A549 (cell line): ENCODE measurements at regions not wholly inside any gene's neighbourhood (a gene's known extent, or its start where the extent isn't known, plus 50 kb on each side); places are given as distances from the start of the nearest gene placed in this dataset.
A peak's percentile ranks its signal among the peaks of the same experiment; 100 is the strongest.

Experiments used
- ATAC-seq, 2 experiments: fragments of 200-7000 bp in 1 of 2; fragments of >200 bp in 1 of 2; cut with Nextera tagmentation in 1 of 2; cut with Tn5 transposase in 1 of 2; 3 replicates each; pipeline versions ENCODE4 v1.8.0 to v1.9.1; 2018 to 2020; ENCODE audit warnings: mild to moderate bottlenecking in 1 of 2, moderate library complexity in 1 of 2
- CTCF ChIA-PET: fragments of 300-600 bp; sonication (Branson Sonifier 250); formaldehyde crosslinking; extraction: SDS; loops from one replicate; lab custom pipeline; 2021; ENCODE audit warnings: antibody characterized with exemption, inconsistent platforms; lab: Yijun Ruan, JAX
- POLR2A ChIA-PET: fragments of 350-600 bp; formaldehyde crosslinking; extraction: SDS; loops from one replicate; lab custom pipeline; 2021; ENCODE audit warnings: antibody characterized with exemption, inconsistent platforms; lab: Yijun Ruan, JAX
- DNase-seq, 2 experiments: peaks; one replicate each; pipeline versions ENCODE4 v3.0.0 to v3.0.0-alpha.2; 2011 to 2016; ENCODE audit warnings: low read depth in 1 of 2, low spot score in 1 of 2
- FAIRE-seq: peaks from 2 replicates; lab custom pipeline; 2011; peaks lifted over from hg19 to GRCh38; lab: Jason Lieb, UNC
- H3K27ac ChIP-seq, 2 experiments: fragments of >200 bp; sonication (Bioruptor Twin); formaldehyde crosslinking; 3 replicates each; pipeline ENCODE4 v1.5.1; 2016 to 2017
- H3K4me1 ChIP-seq: fragments of >200 bp; sonication (Bioruptor Twin); formaldehyde crosslinking; 3 replicates; pipeline ENCODE4 v1.6.1; 2016
- H3K4me2 ChIP-seq: fragments of >200 bp; sonication (Bioruptor Twin); formaldehyde crosslinking; 3 replicates; pipeline ENCODE4 v1.6.1; 2016
- H3K4me3 ChIP-seq: fragments of >200 bp; sonication (Bioruptor Twin); formaldehyde crosslinking; 3 replicates; pipeline ENCODE4 v1.5.1; 2016
- H3K9me3 ChIP-seq: fragments of >200 bp; sonication (Bioruptor Twin); formaldehyde crosslinking; 3 replicates; pipeline ENCODE4 v1.6.1; 2016
- BHLHE40 ChIP-seq: IDR thresholded peaks from 2 replicates; pipeline ENCODE4 v1.6.1; 2012; ENCODE audit warnings: low read depth, low read length, inconsistent platforms
- CBX8 ChIP-seq: fragments of 200-600 bp; sonication (generic); IDR thresholded peaks from 2 replicates; pipeline ENCODE4 v1.6.1; 2016
- CEBPB ChIP-seq, 2 experiments: fragments of >200 bp in 1 of 2; sonication (Bioruptor Twin) in 1 of 2; formaldehyde crosslinking in 1 of 2; IDR thresholded peaks; 2 replicates each; pipeline ENCODE4 v1.6.1; 2012 to 2016
- CHD4 ChIP-seq: fragments of 200-600 bp; sonication (generic); IDR thresholded peaks from 2 replicates; pipeline ENCODE4 v1.6.1; 2016; ENCODE audit warnings: antibody characterized with exemption, mild to moderate bottlenecking, borderline replicate concordance
- E2F6 ChIP-seq: IDR thresholded peaks from 2 replicates; pipeline ENCODE4 v1.6.1; 2012; ENCODE audit warnings: low read depth, borderline replicate concordance
- EP300 ChIP-seq, 2 experiments: fragments of >200 bp; sonication (Bioruptor Twin); formaldehyde crosslinking; IDR thresholded peaks; 2 replicates in 1 of 2; 3 replicates in 1 of 2; pipeline ENCODE4 v1.6.1; 2016 to 2017
- ESRRA ChIP-seq: fragments of 150-350 bp; IDR thresholded peaks from 2 replicates; pipeline ENCODE4 v1.6.1; 2014; ENCODE audit warnings: mild to moderate bottlenecking, low read length, borderline replicate concordance
- FOXS1 ChIP-seq: fragments of 250-450 bp; sonication (Bioruptor Pico); IDR thresholded peaks from 2 replicates; pipeline ENCODE4 v1.5.0; 2020; ENCODE audit warnings: mild to moderate bottlenecking, moderate library complexity
- HES2 ChIP-seq: fragments of >200 bp; sonication (Bioruptor Twin); formaldehyde crosslinking; IDR thresholded peaks from 2 replicates; pipeline ENCODE4 v1.6.1; 2016
- JUN ChIP-seq, 2 experiments: fragments of >200 bp; sonication (Bioruptor Twin); formaldehyde crosslinking; IDR thresholded peaks; 2 replicates in 1 of 2; 3 replicates in 1 of 2; pipeline ENCODE4 v1.6.1; 2016 to 2017
- KDM1A ChIP-seq: fragments of 200-600 bp; sonication (generic); IDR thresholded peaks from 2 replicates; pipeline ENCODE4 v1.6.1; 2016; ENCODE audit warnings: low read depth, mild to moderate bottlenecking
- MAFK ChIP-seq: fragments of 450-650 bp; IDR thresholded peaks from 2 replicates; pipeline ENCODE4 v1.6.1; 2014; ENCODE audit not compliant: partially characterized antibody
- MAX ChIP-seq: IDR thresholded peaks from 2 replicates; pipeline ENCODE4 v1.6.1; 2012
- MYC ChIP-seq: IDR thresholded peaks from 2 replicates; pipeline ENCODE4 v1.6.1; 2012; ENCODE audit warnings: mild to moderate bottlenecking, inconsistent platforms, low read length, improper control_type of control experiment, borderline replicate concordance
- NFE2L2 ChIP-seq: fragments of 150-350 bp; conservative IDR thresholded peaks from 2 replicates; pipeline ENCODE4 v1.6.1; 2014; ENCODE audit warnings: low read length
- PHF8 ChIP-seq: fragments of 200-600 bp; sonication (generic); IDR thresholded peaks from 2 replicates; pipeline ENCODE4 v1.6.1; 2016; ENCODE audit warnings: low read depth, mild to moderate bottlenecking, antibody characterized with exemption, moderate library complexity, borderline replicate concordance
- POLR2A ChIP-seq: IDR thresholded peaks from 2 replicates; pipeline ENCODE4 v1.6.1; 2012; ENCODE audit warnings: mild to moderate bottlenecking, low read length
- RAD21 ChIP-seq, 2 experiments: fragments of >200 bp in 1 of 2; sonication (Bioruptor Twin) in 1 of 2; formaldehyde crosslinking in 1 of 2; IDR thresholded peaks in 1 of 2; conservative IDR thresholded peaks in 1 of 2; 2 replicates in 1 of 2; 3 replicates in 1 of 2; pipeline ENCODE4 v1.6.1; 2012 to 2018; ENCODE audit warnings: inconsistent platforms in 1 of 2
- RCOR1 ChIP-seq: fragments of 150-350 bp; IDR thresholded peaks from 2 replicates; pipeline ENCODE4 v1.6.1; 2014; ENCODE audit warnings: antibody characterized with exemption, low read length, low read depth
- REST ChIP-seq: fragments of 200-600 bp; sonication (generic); IDR thresholded peaks from 2 replicates; pipeline ENCODE4 v1.6.1; 2016; ENCODE audit warnings: antibody characterized with exemption, mild to moderate bottlenecking, moderate library complexity
- RNF2 ChIP-seq: fragments of 200-600 bp; sonication (generic); IDR thresholded peaks from 2 replicates; pipeline ENCODE4 v1.6.1; 2016; ENCODE audit warnings: low read depth, mild to moderate bottlenecking, antibody characterized with exemption, moderate library complexity, borderline replicate concordance
- SREBF2 ChIP-seq: fragments of 450-650 bp; IDR thresholded peaks from 2 replicates; pipeline ENCODE4 v1.6.1; 2014; ENCODE audit warnings: mild to moderate bottlenecking, moderate library complexity
- TFCP2L1 ChIP-seq: fragments of 250-450 bp; sonication (Bioruptor Pico); IDR thresholded peaks from 2 replicates; pipeline ENCODE4 v1.5.0; 2021; ENCODE audit warnings: mild to moderate bottlenecking
- USF2 ChIP-seq: fragments of 450-650 bp; IDR thresholded peaks from 2 replicates; pipeline ENCODE4 v1.6.1; 2014; ENCODE audit warnings: antibody characterized with exemption
- ZC3H11A ChIP-seq: fragments of 450-650 bp; IDR thresholded peaks from 2 replicates; pipeline ENCODE4 v1.6.1; 2014; ENCODE audit warnings: antibody characterized with exemption, mild to moderate bottlenecking
- ZFP36 ChIP-seq: fragments of 450-650 bp; IDR thresholded peaks from 2 replicates; pipeline ENCODE4 v1.6.1; 2014; ENCODE audit warnings: borderline replicate concordance; ENCODE audit not compliant: partially characterized antibody
- ZNF302 ChIP-seq: fragments of 250-450 bp; sonication (Bioruptor Pico); IDR thresholded peaks from 2 replicates; pipeline ENCODE4 v1.9.0; 2021; ENCODE audit warnings: inconsistent platforms, mild to moderate bottlenecking, moderate library complexity
- WGBS: methylation state at CpG from one replicate; pipeline ENCODE4 v1.1.6; 2017; ENCODE audit errors: missing lambda C conversion rate; 5-methylcytosine and 5-hydroxymethylcytosine counted together

- POLR2A ChIA-PET = no interaction called here
- no peak overlapping the region for H3K4me2 ChIP-seq
- CTCF ChIA-PET = interaction anchor here (0.6 kb wide), 1 partner anchor 319 kb away, joined by 4 read pairs; no protein-coding TSS in a partner anchor
- no peak for DNase-seq
- TF ChIP-seq TFCP2L1 (CRISPR knock-in tag) (no peak), MAFK (peak; percentile 66), NFE2L2 (peak; percentile 53; the same call in 1 of the 2 replicates)
- TF ChIP-seq, all 56 proteins: peak for 2
- Histone ChIP-seq H3K27ac (no peak overlapping the region), H3K4me3 (no peak overlapping the region), H3K4me1 (no peaks in the 10 kb centered on the region), H3K9me3 (no peaks in the 10 kb centered on the region)
- ATAC-seq = no peak
- no peak for FAIRE-seq
- WGBS = 55% methylated on average over 3 of the region's 3 CpGs
Measured at GRCh38 chr13:105530468-105530867, 1005.0 kb downstream of the EFNB2 start.

GRCh38 chr13:105527127-105527526 is 1008.3 kb downstream of the EFNB2 start:
- Histone ChIP-seq H3K27ac (no peak overlapping the region), H3K4me2 (no peak overlapping the region), H3K4me3 (no peak overlapping the region), H3K9me3 (no peaks in the 10 kb centered on the region), H3K4me1 (no peaks in the 10 kb centered on the region)
- ChIA-PET CTCF (no interaction called here), POLR2A (no interaction called here)
- DNase-seq (no peak), FAIRE-seq (no peak), ATAC-seq (no peak)
- TF ChIP-seq ZFP36 (no peak), CHD4 (no peak), USF2 (no peak), NFE2L2 (no peak), FOXS1 (CRISPR knock-in tag) (no peak), BHLHE40 (no peak), E2F6 (no peak), MYC (no peak), RNF2 (no peak), POLR2A (no peak), HES2 (no peak), EP300 (IDR thresholded peaks at IDR 0.05) (no peak), ZNF302 (no peak), TFCP2L1 (CRISPR knock-in tag) (no peak), ESRRA (no peak), RAD21 (conservative IDR thresholded peaks at IDR 0.05 in 1 of 2, IDR thresholded peaks at IDR 0.05 in 1 of 2) (no peak), REST (no peak), KDM1A (no peak)
- WGBS = 51% methylated on average over 5 of the region's 5 CpGs

- no peak for TF ChIP-seq MAFK
- no peak for TF ChIP-seq PHF8
- no peak for TF ChIP-seq RCOR1
- no peak for TF ChIP-seq CBX8
- TF ChIP-seq JUN (IDR thresholded peaks at IDR 0.05) = no peak
- no peak for TF ChIP-seq ZC3H11A
- no peak for TF ChIP-seq SREBF2
- TF ChIP-seq ESRRA = no peak
- no peak for TF ChIP-seq CEBPB (IDR thresholded peaks at IDR 0.05)
- no peak for TF ChIP-seq MAX
- no peak for TF ChIP-seq BHLHE40
- TF ChIP-seq POLR2A = no peak
- ATAC-seq (no peak), DNase-seq (no peak), FAIRE-seq (no peak)
- ChIA-PET CTCF (no interaction called here), POLR2A (no interaction called here)
- no peak overlapping the region for H3K27ac ChIP-seq
- no peak overlapping the region for H3K4me2 ChIP-seq
- H3K4me1 ChIP-seq = no peaks in the 10 kb centered on the region
- no peak overlapping the region for H3K4me3 ChIP-seq
- no peaks in the 10 kb centered on the region for H3K9me3 ChIP-seq
- WGBS = 24% methylated on average over 1 of the region's 1 CpG
Measured at GRCh38 chr13:105519771-105520170, 1015.7 kb downstream of the EFNB2 start.
